Lower leg skin (tissue), 3 donors: ENCODE measurements at regions not wholly inside any gene's neighbourhood (a gene's known extent, or its start where the extent isn't known, plus 50 kb on each side); places are given as distances from the start of the nearest gene placed in this dataset.

Source experiments
- CTCF ChIP-seq, 3 donors: fragments of 450-650 bp; IDR thresholded peaks; one replicate each; pipeline ENCODE4 v1.5.1; 2016; ENCODE audit warnings: antibody characterized with exemption in 3 of 3, mild to moderate bottlenecking in 3 of 3, moderate library complexity in 2 of 3
- POLR2A ChIP-seq, 2 donors: fragments of 450-650 bp; IDR thresholded peaks; one replicate each; pipeline ENCODE4 v1.6.1; 2016 to 2017; ENCODE audit warnings: antibody characterized with exemption in 2 of 2, mild to moderate bottlenecking in 1 of 2, moderate library complexity in 1 of 2

GRCh38 chrX:69070949-69071650 is 94.2 kb downstream of the PJA1 start:
- TF ChIP-seq POLR2A (IDR thresholded peaks at IDR 0.05) (no peak), CTCF (IDR thresholded peaks at IDR 0.05) (no peak)
